Endothelial cell (in vitro differentiated cells): ENCODE measurements at regions not wholly inside any gene's neighbourhood (a gene's known extent, or its start where the extent isn't known, plus 50 kb on each side); places are given as distances from the start of the nearest gene placed in this dataset.

Experiments used
- DNase-seq: peaks from one replicate; pipeline ENCODE4 v3.0.0; 2021; ENCODE audit warnings: low spot score
- H3K27ac Mint-ChIP-seq: one replicate; pipeline ENCODE4 v1.8.0; 2021; ENCODE audit warnings: mixed read lengths, inconsistent platforms; ENCODE audit not compliant: unreplicated experiment
- H3K27me3 Mint-ChIP-seq: one replicate; pipeline ENCODE4 v1.8.0; 2021; ENCODE audit warnings: mild to moderate bottlenecking, moderate library complexity, mixed read lengths, inconsistent platforms; ENCODE audit not compliant: unreplicated experiment
- H3K36me3 Mint-ChIP-seq: one replicate; pipeline ENCODE4 v1.8.0; 2021; ENCODE audit warnings: mild to moderate bottlenecking, low read depth, mixed read lengths, inconsistent platforms; ENCODE audit not compliant: unreplicated experiment
- H3K4me1 Mint-ChIP-seq: one replicate; pipeline ENCODE4 v1.8.0; 2021; ENCODE audit warnings: mild to moderate bottlenecking, mixed read lengths, inconsistent platforms; ENCODE audit not compliant: unreplicated experiment
- H3K4me3 Mint-ChIP-seq: one replicate; pipeline ENCODE4 v1.8.0; 2021; ENCODE audit warnings: mild to moderate bottlenecking, mixed read lengths, inconsistent platforms; ENCODE audit not compliant: unreplicated experiment
- H3K9me3 Mint-ChIP-seq: one replicate; pipeline ENCODE4 v1.8.0; 2021; ENCODE audit warnings: mixed read lengths, inconsistent platforms; ENCODE audit not compliant: unreplicated experiment
- CTCF ChIP-seq: fragments of 200-600 bp; sonication (generic); IDR thresholded peaks from one replicate; pipeline ENCODE4 v1.5.0; 2021; ENCODE audit warnings: antibody characterized with exemption; ENCODE audit not compliant: unreplicated experiment

DNA sequence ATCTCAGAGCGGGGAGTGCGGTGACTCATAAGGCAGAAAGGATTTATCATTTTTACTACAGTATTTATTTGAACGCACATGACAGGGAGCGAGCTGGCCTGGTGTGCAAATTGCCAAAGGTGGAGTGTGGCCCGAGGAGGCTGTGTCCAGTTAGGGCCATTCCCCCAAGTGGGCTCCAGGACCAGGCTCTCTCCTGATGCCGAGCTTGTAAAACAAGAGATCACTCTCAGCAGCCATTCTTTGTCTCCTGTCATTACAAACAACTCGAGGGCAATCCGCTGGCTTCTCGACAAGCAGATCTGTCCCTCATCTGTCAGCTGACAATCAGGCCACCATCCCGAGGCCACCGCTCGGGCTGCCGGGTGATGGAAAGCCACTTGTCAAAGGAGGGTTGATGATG is 418.9 kb downstream of the ZNF536 start:
- H3K9me3 Mint-ChIP-seq: peaks cover 6% of the 10 kb centered on the region
- H3K27me3 Mint-ChIP-seq: peaks cover 2% of the 10 kb centered on the region
- DNase-seq: no peak
- no peak overlapping the region for H3K4me3 Mint-ChIP-seq
- H3K36me3 Mint-ChIP-seq: no peaks in the 10 kb centered on the region
- no peaks in the 10 kb centered on the region for H3K4me1 Mint-ChIP-seq
- no peak for TF ChIP-seq CTCF
- no peak overlapping the region for H3K27ac Mint-ChIP-seq

DNA sequence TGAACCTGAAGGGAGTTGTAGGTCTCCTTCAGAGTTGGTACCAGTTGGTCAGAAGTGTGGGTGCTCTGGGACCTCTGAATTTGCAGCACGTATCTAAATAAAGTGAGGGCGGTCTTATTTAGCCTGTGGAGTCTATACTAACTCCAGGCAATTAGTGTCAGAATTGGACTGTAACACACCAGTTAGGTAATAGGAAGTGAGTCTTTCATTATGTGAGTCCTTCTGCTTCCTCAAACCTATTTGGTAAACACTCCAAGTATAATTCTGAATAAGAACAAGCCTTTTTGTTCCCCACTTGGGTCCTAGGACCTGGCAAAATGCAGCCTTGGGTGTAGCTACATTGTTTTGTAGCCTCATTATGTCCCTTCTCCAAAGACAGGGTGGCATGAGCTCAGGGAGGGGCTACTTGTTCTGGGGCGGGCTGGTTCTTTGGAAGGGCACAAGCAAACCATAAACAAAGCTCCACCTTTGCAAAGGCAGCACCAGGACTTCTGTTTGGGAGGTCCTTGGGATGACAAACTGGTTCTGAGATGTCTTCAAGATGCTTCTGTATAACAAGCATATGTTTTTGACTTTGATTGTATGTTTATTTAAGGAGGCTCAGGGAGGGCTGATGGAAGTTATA is 418.0 kb downstream of the ZNF536 start:
- Mint-ChIP-seq H3K27ac (no peak overlapping the region), H3K36me3 (no peaks in the 10 kb centered on the region), H3K4me1 (no peaks in the 10 kb centered on the region), H3K9me3 (peaks cover 6% of the 10 kb centered on the region), H3K27me3 (peaks cover 1% of the 10 kb centered on the region), H3K4me3 (no peak overlapping the region)
- no peak for TF ChIP-seq CTCF
- no peak for DNase-seq

DNA sequence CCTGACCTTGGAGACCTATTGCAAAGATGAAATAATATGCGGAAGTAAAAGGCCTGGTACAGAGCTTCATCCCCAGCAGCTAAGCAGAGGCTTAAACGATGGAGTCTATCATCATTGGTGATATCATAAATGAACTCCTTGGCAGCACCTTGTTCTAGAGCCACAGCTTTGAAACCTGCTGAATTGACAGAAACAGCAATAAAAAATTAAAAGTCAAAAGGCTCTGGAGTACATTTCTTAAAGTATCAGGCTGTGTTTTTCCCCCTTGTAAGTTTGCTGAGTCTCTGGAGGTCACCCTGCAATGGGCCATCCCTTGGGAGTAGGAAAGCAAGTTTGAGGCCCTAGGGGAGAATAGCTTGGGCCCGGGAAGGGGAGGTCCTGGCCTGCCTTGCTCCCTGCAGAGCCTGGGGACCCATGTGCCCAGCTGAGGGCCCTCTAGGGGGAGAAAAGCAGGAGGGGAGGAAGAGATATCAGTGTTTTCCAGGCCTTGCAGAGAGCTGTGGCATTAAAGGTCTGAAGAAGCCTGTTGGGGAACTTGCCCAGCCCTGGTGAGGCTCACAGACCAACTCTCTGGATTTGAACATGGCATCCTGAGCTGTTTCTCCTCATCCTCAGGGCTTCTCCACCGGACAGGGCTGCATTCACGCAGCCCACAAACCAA is 416.1 kb downstream of the ZNF536 start:
- H3K4me1 Mint-ChIP-seq: no peaks in the 10 kb centered on the region
- H3K9me3 Mint-ChIP-seq: peaks cover 6% of the 10 kb centered on the region
- DNase-seq: no peak
- no peak for TF ChIP-seq CTCF
- no peak overlapping the region for H3K27ac Mint-ChIP-seq
- no peaks in the 10 kb centered on the region for H3K36me3 Mint-ChIP-seq
- H3K4me3 Mint-ChIP-seq: no peak overlapping the region
- peaks cover 4% of the 10 kb centered on the region for H3K27me3 Mint-ChIP-seq

DNA sequence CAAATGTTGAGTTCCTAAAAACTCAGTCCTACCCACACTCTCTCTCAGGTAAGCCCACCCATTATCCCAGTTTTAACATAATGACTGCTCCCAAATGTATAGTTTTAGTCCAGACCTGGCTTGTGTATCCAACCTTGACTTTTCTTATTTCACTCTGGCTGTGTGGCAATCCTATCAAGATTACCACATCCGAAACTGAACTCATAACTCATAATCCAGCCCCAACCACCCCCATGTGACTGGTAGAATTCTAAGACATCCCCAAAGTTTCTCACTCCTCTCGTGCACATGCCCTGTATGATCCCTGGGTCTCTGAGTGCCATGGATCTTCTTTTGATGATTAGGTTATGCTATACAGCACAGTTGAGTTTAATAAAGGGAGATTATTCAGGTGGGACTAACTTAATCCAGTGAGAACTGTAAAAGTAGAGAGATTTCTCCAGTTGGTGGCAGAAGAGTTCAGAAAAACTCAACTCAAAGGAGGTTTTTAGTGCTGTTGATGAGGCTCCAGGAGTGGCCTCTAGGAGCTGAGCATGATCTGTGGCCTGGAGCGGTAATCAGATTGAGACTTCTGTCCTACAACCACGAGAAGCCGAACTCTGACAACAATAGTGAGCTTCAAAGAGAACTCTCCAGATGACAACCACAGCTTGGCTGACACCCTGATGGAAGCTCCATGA is 413.4 kb downstream of the ZNF536 start:
- Mint-ChIP-seq H3K4me3 (no peak overlapping the region), H3K36me3 (no peaks in the 10 kb centered on the region), H3K9me3 (peaks cover 6% of the 10 kb centered on the region), H3K27me3 (peaks cover 4% of the 10 kb centered on the region), H3K4me1 (no peaks in the 10 kb centered on the region), H3K27ac (no peak overlapping the region)
- no peak for TF ChIP-seq CTCF
- no peak for DNase-seq
